ENCODE measurements at regions not wholly inside any gene's neighbourhood (a gene's known extent, or its start where the extent isn't known, plus 50 kb on each side); places are given as distances from the start of the nearest gene placed in this dataset.
A peak's percentile ranks its signal among the peaks of the same experiment; 100 is the strongest.

GRCh38 chr10:31081937-31082840 is 50.5 kb upstream of the ZNF438 start:
- no peak for DNase-seq

- DNase-seq, result peak; percentile 27
These were observed 52.1 kb upstream of the ZNF438 start for GRCh38 chr10:31083765-31084184.

- DNase-seq, result no peak
These were observed 55.3 kb upstream of the ZNF438 start for GRCh38 chr10:31087011-31087410.

GRCh38 chr10:31087851-31088250 is 56.2 kb upstream of the ZNF438 start:
- DNase-seq, result no peak

GRCh38 chr10:31090894-31091607 is 59.4 kb upstream of the ZNF438 start:
- no peak for DNase-seq

- DNase-seq, result no peak
These were observed 64.3 kb upstream of the ZNF438 start for GRCh38 chr10:31095677-31096560.

- DNase-seq, result no peak
These were observed 66.4 kb upstream of the ZNF438 start for GRCh38 chr10:31098046-31098445.

GRCh38 chr10:31099094-31099493 is 67.4 kb upstream of the ZNF438 start:
- DNase-seq, result no peak

GRCh38 chr10:31099664-31100063 is 68.0 kb upstream of the ZNF438 start:
- no peak for DNase-seq

GRCh38 chr10:31100115-31100601 is 68.5 kb upstream of the ZNF438 start:
- no peak for DNase-seq

- no peak for DNase-seq
These were observed 69.0 kb upstream of the ZNF438 start for GRCh38 chr10:31100662-31101061.

- no peak for DNase-seq
These were observed 69.5 kb upstream of the ZNF438 start for GRCh38 chr10:31101123-31101522.

GRCh38 chr10:31102421-31102820 is 70.8 kb upstream of the ZNF438 start:
- no peak for DNase-seq

GRCh38 chr10:31103112-31103511 is 71.4 kb upstream of the ZNF438 start:
- no peak for DNase-seq

GRCh38 chr10:31112961-31113360 is 81.3 kb upstream of the ZNF438 start:
- no peak for DNase-seq

- DNase-seq, result no peak
These were observed 84.6 kb upstream of the ZNF438 start for GRCh38 chr10:31116226-31116625.

- DNase-seq, result no peak
These were observed 86.9 kb upstream of the ZNF438 start for GRCh38 chr10:31118556-31118955.

- no peak for DNase-seq
These were observed 88.7 kb upstream of the ZNF438 start for GRCh38 chr10:31120392-31120791.

- DNase-seq, result no peak
These were observed 89.5 kb upstream of the ZNF438 start for GRCh38 chr10:31120961-31121685.

- DNase-seq, result no peak
These were observed 90.3 kb upstream of the ZNF438 start for GRCh38 chr10:31121757-31122577.

GRCh38 chr10:31123946-31124345 is 92.3 kb upstream of the ZNF438 start:
- DNase-seq, result no peak

All from NCI-H774 (cell line).